GM12878 (cell line): ENCODE measurements at regions not wholly inside any gene's neighbourhood (a gene's known extent, or its start where the extent isn't known, plus 50 kb on each side); places are given as distances from the start of the nearest gene placed in this dataset.

Experiments
- ATAC-seq: fragments of 200-7000 bp; cut with Tn5 transposase; 3 replicates; pipeline ENCODE4 v1.9.1; 2020; ENCODE audit warnings: mild to moderate bottlenecking, moderate library complexity
- BruUV-seq: library from RNA; stranded (reverse); fragments of 400-500 nt; replicated peaks from 2 replicates; lab custom pipeline; 2021; lab: Mats Ljungman, UMichigan
- CTCF ChIA-PET: fragments of 300-600 bp; sonication (Branson Sonifier 250); formaldehyde crosslinking; extraction: SDS; loops from one replicate; lab custom pipeline; 2021; ENCODE audit warnings: inconsistent platforms; lab: Yijun Ruan, JAX
- POLR2A ChIA-PET: fragments of 350-600 bp; formaldehyde crosslinking; extraction: SDS; loops from one replicate; lab custom pipeline; 2021; ENCODE audit warnings: inconsistent platforms; lab: Charles Lee
- RAD21 ChIA-PET: fragments of 300-600 bp; sonication (Branson Sonifier 250); formaldehyde crosslinking; loops from one replicate; lab custom pipeline; 2023; ENCODE audit warnings: antibody characterized with exemption; ENCODE audit not compliant: unreplicated experiment; lab: Charles Lee
- SMC1A ChIA-PET: fragments of 300-600 bp; sonication (Branson Sonifier 250); formaldehyde crosslinking; loops from one replicate; lab custom pipeline; 2023; ENCODE audit not compliant: unreplicated experiment, uncharacterized antibody; lab: Charles Lee
- DNase-seq: peaks from one replicate; pipeline ENCODE4 v3.0.0-alpha.2; 2011; ENCODE audit warnings: low read depth, low spot score
- FAIRE-seq: peaks from 3 replicates; lab custom pipeline; 2011; peaks lifted over from hg19 to GRCh38; lab: Jason Lieb, UNC
- H2AFZ ChIP-seq: 2 replicates; pipeline ENCODE4 v1.6.0; 2011; ENCODE audit warnings: low read depth, low read length, control low read depth; ENCODE audit not compliant: control insufficient read depth
- H3K27ac ChIP-seq: 2 replicates; pipeline ENCODE4 v1.5.1; 2011; ENCODE audit warnings: control low read depth; ENCODE audit not compliant: control insufficient read depth, insufficient read depth
- H3K27me3 ChIP-seq, 2 experiments: replicated peaks in 1 of 2; 2 replicates each; pipeline versions ENCODE4 v1.6.0 to v1.6.1; 2011; ENCODE audit warnings: low read length in 1 of 2; ENCODE audit not compliant: control insufficient read depth in 2 of 2, insufficient read depth in 2 of 2
- H3K36me3 ChIP-seq, 2 experiments: 2 replicates each; pipeline ENCODE4 v1.5.1; 2011; ENCODE audit warnings: low read length in 1 of 2; ENCODE audit not compliant: control insufficient read depth in 2 of 2, insufficient read depth in 2 of 2
- H3K4me1 ChIP-seq: 2 replicates; pipeline ENCODE4 v1.6.1; 2011; ENCODE audit warnings: mild to moderate bottlenecking, low read length, moderate library complexity, mixed read lengths; ENCODE audit not compliant: control insufficient read depth, insufficient read depth
- H3K4me2 ChIP-seq: 2 replicates; pipeline ENCODE4 v1.6.0; 2011; ENCODE audit warnings: control low read depth; ENCODE audit not compliant: control insufficient read depth, insufficient read depth
- H3K4me3 ChIP-seq: fragments of 200-600 bp; sonication (generic); 2 replicates; pipeline ENCODE4 v1.5.1; 2016
- H3K79me2 ChIP-seq: 2 replicates; pipeline ENCODE4 v1.6.0; 2011; ENCODE audit warnings: low read length; ENCODE audit not compliant: control insufficient read depth, insufficient read depth
- H3K9ac ChIP-seq: 2 replicates; pipeline ENCODE4 v1.8.0; 2011; ENCODE audit warnings: low read length, control low read depth, mixed read lengths; ENCODE audit not compliant: control insufficient read depth, insufficient read depth
- H3K9me3 ChIP-seq: replicated peaks from 3 replicates; pipeline ENCODE4 v1.5.1; 2011; ENCODE audit warnings: mild to moderate bottlenecking, low read length; ENCODE audit not compliant: control insufficient read depth, insufficient read depth
- H4K20me1 ChIP-seq: 2 replicates; pipeline ENCODE4 v1.6.0; 2011; ENCODE audit not compliant: control insufficient read depth, insufficient read depth
- ASH2L ChIP-seq: fragments of 300-600, 200-600 bp; sonication (generic); IDR thresholded peaks from 2 replicates; pipeline ENCODE4 v1.6.1; 2017; ENCODE audit warnings: low read depth, mild to moderate bottlenecking, borderline replicate concordance
- CHD1 ChIP-seq: IDR thresholded peaks from 2 replicates; pipeline ENCODE4 v1.6.1; 2012; ENCODE audit warnings: low read depth, low read length, improper control_type of control experiment
- CTCF ChIP-seq, 3 experiments: IDR thresholded peaks in 2 of 3; conservative IDR thresholded peaks in 1 of 3; 2 replicates each; pipeline ENCODE4 v1.5.1; 2011; ENCODE audit warnings: low read depth in 3 of 3, low read length in 3 of 3, mild to moderate bottlenecking in 3 of 3, control low read depth in 2 of 3, moderate library complexity in 2 of 3, inconsistent platforms in 1 of 3, mixed read lengths in 1 of 3; ENCODE audit not compliant: control insufficient read depth in 2 of 3, insufficient read depth in 1 of 3; ENCODE audit errors: extremely low read depth in 1 of 3
- GATAD2B ChIP-seq: fragments of 450-650 bp; conservative IDR thresholded peaks from 2 replicates; pipeline ENCODE4 v1.6.1; 2017; ENCODE audit warnings: low read depth, mild to moderate bottlenecking, moderate library complexity
- IKZF2 ChIP-seq, 2 experiments: fragments of 450-650 bp; IDR thresholded peaks; 2 replicates each; pipeline ENCODE4 v1.6.1; 2017; ENCODE audit warnings: mild to moderate bottlenecking in 2 of 2, moderate library complexity in 2 of 2
- JUND ChIP-seq: IDR thresholded peaks from 2 replicates; pipeline ENCODE4 v1.6.1; 2012; ENCODE audit warnings: low read depth, mild to moderate bottlenecking, low read length, improper control_type of control experiment, moderate library complexity
- POLR2A ChIP-seq: IDR thresholded peaks from 2 replicates; pipeline ENCODE4 v1.6.1; 2011; ENCODE audit warnings: low read depth, mild to moderate bottlenecking, low read length
- STAT1 ChIP-seq: fragments of 450-650 bp; conservative IDR thresholded peaks from 2 replicates; pipeline ENCODE4 v1.6.1; 2014; ENCODE audit warnings: antibody characterized with exemption, mild to moderate bottlenecking
- in situ Hi-C: fragments of 300-500 bp; cut with MboI; formaldehyde crosslinking; loops from 9 replicates; pipeline ENCODE4 v1.14.3; 2018; ENCODE audit warnings: mixed read lengths
- intact Hi-C: fragments of 100-400 bp; cut with micrococcal nuclease; formaldehyde crosslinking; loops from one replicate; pipeline ENCODE4 v1.14.2; 2022; ENCODE audit not compliant: unreplicated experiment
- TF ChIP-seq, protein P1 (sequence below): fragments of 450-650 bp; IDR thresholded peaks from 2 replicates; pipeline ENCODE4 v1.6.1; 2017; ENCODE audit warnings: borderline replicate concordance

DNA sequence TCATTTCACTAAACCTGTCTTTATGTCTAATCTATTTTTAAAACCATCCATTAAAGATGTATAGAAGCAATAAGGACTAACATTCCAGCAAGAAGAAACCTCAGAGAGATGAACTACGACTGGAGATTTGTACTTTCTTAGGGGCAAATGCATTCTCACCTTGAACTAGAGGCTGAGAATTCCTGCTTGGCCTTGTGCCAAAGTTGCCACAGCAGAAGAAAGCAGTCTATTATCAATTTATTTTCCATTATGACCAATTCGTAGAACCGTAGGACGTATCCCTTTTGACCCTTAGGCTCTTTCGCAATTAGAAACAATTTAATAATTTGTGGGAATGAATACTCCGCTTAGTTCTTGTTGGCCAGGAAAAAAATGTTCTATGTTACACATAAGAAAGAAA lies 1647.4 kb upstream of the CDH9 start (continued):
- TF ChIP-seq, protein P1, sequence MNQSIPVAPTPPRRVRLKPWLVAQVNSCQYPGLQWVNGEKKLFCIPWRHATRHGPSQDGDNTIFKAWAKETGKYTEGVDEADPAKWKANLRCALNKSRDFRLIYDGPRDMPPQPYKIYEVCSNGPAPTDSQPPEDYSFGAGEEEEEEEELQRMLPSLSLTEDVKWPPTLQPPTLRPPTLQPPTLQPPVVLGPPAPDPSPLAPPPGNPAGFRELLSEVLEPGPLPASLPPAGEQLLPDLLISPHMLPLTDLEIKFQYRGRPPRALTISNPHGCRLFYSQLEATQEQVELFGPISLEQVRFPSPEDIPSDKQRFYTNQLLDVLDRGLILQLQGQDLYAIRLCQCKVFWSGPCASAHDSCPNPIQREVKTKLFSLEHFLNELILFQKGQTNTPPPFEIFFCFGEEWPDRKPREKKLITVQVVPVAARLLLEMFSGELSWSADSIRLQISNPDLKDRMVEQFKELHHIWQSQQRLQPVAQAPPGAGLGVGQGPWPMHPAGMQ: no peak

- Histone ChIP-seq H3K4me1 (no peaks in the 10 kb centered on the region), H3K27ac (no peak overlapping the region), H4K20me1 (no peaks in the 10 kb centered on the region), H3K27me3 (no peaks in the 10 kb centered on the region), H3K36me3 (no peaks in the 10 kb centered on the region), H3K79me2 (no peaks in the 10 kb centered on the region), H3K9ac (no peak overlapping the region), H3K4me2 (no peak overlapping the region), H3K4me3 (no peak overlapping the region), H2AFZ (no peak overlapping the region), H3K9me3 (no peaks in the 10 kb centered on the region)
- ATAC-seq (no peak), FAIRE-seq (no peak), DNase-seq (no peak)
- in situ Hi-C loops: no loop called here
- intact Hi-C loops: no loop called here
- TF ChIP-seq CTCF (IDR thresholded peaks at IDR 0.05 in 2 of 3, conservative IDR thresholded peaks at IDR 0.05 in 1 of 3; ENCODE audit: control insufficient read depth in 2 of 3, extremely low read depth in 1 of 3, insufficient read depth in 1 of 3, low read depth in 3 of 3, low read length in 3 of 3): no peak
- TF ChIP-seq STAT1: no peak
- TF ChIP-seq JUND: no peak
- TF ChIP-seq ASH2L: no peak
- TF ChIP-seq IKZF2 (IDR thresholded peaks at IDR 0.05): no peak
- no peak for TF ChIP-seq CHD1
- no peak for TF ChIP-seq GATAD2B
- TF ChIP-seq POLR2A: no peak
- ChIA-PET SMC1A (no interaction called here), RAD21 (no interaction called here), POLR2A (no interaction called here), CTCF (no interaction called here)
- BruUV-seq: no TSS peak
These were observed 1640.5 kb upstream of the CDH9 start for GRCh38 chr5:28678899-28679298.
